ENCODE measurements at regions not wholly inside any gene's neighbourhood (a gene's known extent, or its start where the extent isn't known, plus 50 kb on each side); places are given as distances from the start of the nearest gene placed in this dataset.

DNA sequence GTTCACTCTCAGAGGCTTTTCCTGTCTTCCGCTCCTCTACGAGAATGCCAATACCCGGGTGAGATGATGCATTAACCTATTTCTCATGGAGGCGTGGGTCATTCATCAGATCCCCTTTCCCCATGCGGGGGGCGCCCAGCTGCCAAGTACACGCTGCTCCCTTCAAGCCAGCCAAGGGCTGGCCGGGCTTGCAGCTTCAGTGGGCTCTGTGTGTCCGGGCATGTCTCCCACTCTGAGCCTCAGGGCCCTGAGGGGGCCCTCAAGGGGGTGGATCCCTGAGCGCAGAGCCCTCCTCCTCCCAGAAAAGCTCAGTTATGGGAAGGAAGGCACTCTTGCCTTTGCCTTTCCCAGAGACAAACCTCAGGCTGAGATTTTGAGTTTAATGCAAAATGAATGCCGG lies 431.8 kb upstream of the MYT1L start:
- Histone ChIP-seq H3K4me3 (ENCODE audit: insufficient read depth in 1 of 2, low read depth in 1 of 2, low read length in 2 of 2) (no peak overlapping the region), H4K91ac (ENCODE audit: low read length) (no peak overlapping the region), H2BK15ac (ENCODE audit: low read depth, poor library complexity, severe bottlenecking) (no peak overlapping the region), H3K23ac (ENCODE audit: low read length in 2 of 2) (no peak overlapping the region), H2BK120ac (ENCODE audit: low read depth, low read length) (no peak overlapping the region), H3K4ac (ENCODE audit: low read depth in 1 of 2, low read length in 2 of 2) (no peak overlapping the region), H3K4me1 (ENCODE audit: control insufficient read depth, insufficient read depth, low read depth, low read length) (peaks cover 3% of the 10 kb centered on the region), H3K36me3 (ENCODE audit: control insufficient read depth in 1 of 2, insufficient read depth in 2 of 2, low read depth in 1 of 2, low read length in 2 of 2) (no peaks in the 10 kb centered on the region), H2BK12ac (ENCODE audit: low read length in 2 of 2) (no peak overlapping the region), H3K9ac (ENCODE audit: low read length) (no peak overlapping the region), H2AK5ac (ENCODE audit: low read length, severe bottlenecking) (no peak overlapping the region), H3K27me3 (ENCODE audit: control insufficient read depth in 1 of 2, insufficient read depth in 1 of 2, low read length in 2 of 2) (no peaks in the 10 kb centered on the region), H3K9me3 (ENCODE audit: control insufficient read depth, low read length) (no peaks in the 10 kb centered on the region), H3K4me2 (ENCODE audit: low read length, poor library complexity, severe bottlenecking) (no peak overlapping the region), H3K18ac (ENCODE audit: low read depth in 1 of 2, low read length in 2 of 2) (no peak overlapping the region), H3K14ac (ENCODE audit: low read length in 2 of 2) (no peak overlapping the region), H3K79me1 (replicated peaks; ENCODE audit: low read length, poor library complexity, severe bottlenecking) (no peaks in the 10 kb centered on the region), H2AFZ (ENCODE audit: low read depth, low read length) (no peak overlapping the region), H2BK5ac (ENCODE audit: low read depth, low read length, poor library complexity, severe bottlenecking) (no peak overlapping the region), H3K27ac (ENCODE audit: low read length, poor library complexity, severe bottlenecking) (no peak overlapping the region), H4K8ac (ENCODE audit: low read length) (no peak overlapping the region)
- WGBS = 80% methylated on average over 11 of the region's 11 CpGs
- DNase-seq = no peak

DNA sequence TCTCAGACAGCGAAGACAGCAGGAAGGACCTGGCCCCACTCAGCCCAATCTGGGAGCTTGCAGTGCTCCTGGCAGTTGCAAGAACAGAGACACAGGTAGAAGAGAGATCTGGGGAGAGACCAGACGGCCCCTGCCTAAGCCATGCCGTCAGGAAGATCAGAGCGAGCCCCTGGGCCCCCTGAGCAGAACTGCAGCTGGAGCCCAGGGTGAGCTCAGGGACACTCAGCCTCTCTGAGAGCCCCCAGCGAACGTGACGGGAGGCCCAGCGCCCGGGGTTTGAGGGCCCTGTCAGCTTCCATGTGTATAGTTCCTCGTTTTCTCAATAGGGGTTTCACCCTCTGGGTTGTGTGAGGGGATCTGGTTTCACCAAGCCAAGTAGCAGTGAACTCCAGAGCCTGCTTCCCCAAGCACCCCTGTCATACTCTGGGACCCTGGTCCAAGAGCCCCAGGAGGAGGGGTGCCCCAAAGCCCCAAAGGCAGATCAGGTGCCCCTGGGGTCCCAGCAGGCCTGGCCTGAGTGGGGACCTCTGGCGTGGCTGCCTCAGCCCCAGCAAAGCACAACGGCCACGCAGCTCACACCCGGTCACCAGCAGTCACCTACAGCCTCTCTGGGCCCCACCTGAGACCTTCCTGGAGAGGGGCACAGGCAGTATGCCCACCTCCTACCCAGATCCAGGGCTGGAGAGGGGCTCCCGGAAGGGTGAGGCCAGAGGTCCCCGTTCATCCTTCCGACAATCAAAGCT lies 431.3 kb upstream of the MYT1L start:
- no peak overlapping the region for H3K9ac ChIP-seq (ENCODE audit: low read length)
- peaks cover 3% of the 10 kb centered on the region for H3K4me1 ChIP-seq (ENCODE audit: control insufficient read depth, insufficient read depth, low read depth, low read length)
- H2AK5ac ChIP-seq (ENCODE audit: low read length, severe bottlenecking) = no peak overlapping the region
- no peak overlapping the region for H2BK15ac ChIP-seq (ENCODE audit: low read depth, poor library complexity, severe bottlenecking)
- no peak overlapping the region for H2BK12ac ChIP-seq (ENCODE audit: low read length in 2 of 2)
- no peak overlapping the region for H2BK120ac ChIP-seq (ENCODE audit: low read depth, low read length)
- no peak overlapping the region for H4K8ac ChIP-seq (ENCODE audit: low read length)
- H3K4me2 ChIP-seq (ENCODE audit: low read length, poor library complexity, severe bottlenecking) = no peak overlapping the region
- no peaks in the 10 kb centered on the region for H3K79me1 ChIP-seq (replicated peaks; ENCODE audit: low read length, poor library complexity, severe bottlenecking)
- DNase-seq = no peak
- H3K4me3 ChIP-seq (ENCODE audit: insufficient read depth in 1 of 2, low read depth in 1 of 2, low read length in 2 of 2) = peak overlapping the region in 1 of 2 experiments; percentile 29
- WGBS = 77% methylated on average over 15 of the region's 17 CpGs
- no peak overlapping the region for H2BK5ac ChIP-seq (ENCODE audit: low read depth, low read length, poor library complexity, severe bottlenecking)
- H3K23ac ChIP-seq (ENCODE audit: low read length in 2 of 2) = no peak overlapping the region
- no peaks in the 10 kb centered on the region for H3K27me3 ChIP-seq (ENCODE audit: control insufficient read depth in 1 of 2, insufficient read depth in 1 of 2, low read length in 2 of 2)
- no peak overlapping the region for H2AFZ ChIP-seq (ENCODE audit: low read depth, low read length)
- no peak overlapping the region for H3K18ac ChIP-seq (ENCODE audit: low read depth in 1 of 2, low read length in 2 of 2)
- H3K14ac ChIP-seq (ENCODE audit: low read length in 2 of 2) = no peak overlapping the region
- H4K91ac ChIP-seq (ENCODE audit: low read length) = no peak overlapping the region
- H3K4ac ChIP-seq (ENCODE audit: low read depth in 1 of 2, low read length in 2 of 2) = no peak overlapping the region
- H3K27ac ChIP-seq (ENCODE audit: low read length, poor library complexity, severe bottlenecking) = no peak overlapping the region
- H3K36me3 ChIP-seq (ENCODE audit: control insufficient read depth in 1 of 2, insufficient read depth in 2 of 2, low read depth in 1 of 2, low read length in 2 of 2) = no peaks in the 10 kb centered on the region
- H3K9me3 ChIP-seq (ENCODE audit: control insufficient read depth, low read length) = no peaks in the 10 kb centered on the region

DNA sequence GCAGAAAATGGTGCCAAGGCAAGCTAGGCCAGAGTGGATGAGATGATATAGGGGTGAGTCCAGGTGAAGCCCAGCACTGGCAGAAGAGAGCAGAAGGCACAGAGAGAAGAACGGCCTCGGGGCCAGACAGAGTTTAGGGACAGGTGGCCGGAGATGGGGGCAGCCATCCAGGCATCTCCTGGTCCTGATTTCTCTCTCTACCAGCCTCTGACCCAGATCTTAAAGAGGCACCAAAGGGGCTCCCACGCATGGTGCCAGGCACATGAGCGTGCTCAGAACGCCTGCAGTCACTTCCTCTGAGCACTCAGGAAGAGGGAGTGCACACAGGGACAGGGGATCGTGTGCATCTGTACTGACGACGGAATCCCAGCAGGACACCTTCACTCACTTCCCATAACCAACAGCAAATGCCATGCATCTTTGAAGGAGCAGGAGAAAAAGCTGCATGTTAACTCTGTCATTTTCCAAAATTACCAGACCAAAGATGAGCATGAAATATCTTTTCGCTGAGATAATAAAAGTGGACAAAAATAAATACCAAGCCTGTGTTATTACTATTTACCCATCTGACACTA lies 427.8 kb upstream of the MYT1L start:
- Histone ChIP-seq H2AFZ (ENCODE audit: low read depth, low read length) (no peak overlapping the region), H3K4ac (ENCODE audit: low read depth in 1 of 2, low read length in 2 of 2) (no peak overlapping the region), H2BK5ac (ENCODE audit: low read depth, low read length, poor library complexity, severe bottlenecking) (no peak overlapping the region), H3K27me3 (ENCODE audit: control insufficient read depth in 1 of 2, insufficient read depth in 1 of 2, low read length in 2 of 2) (no peaks in the 10 kb centered on the region), H3K9me3 (ENCODE audit: control insufficient read depth, low read length) (peaks cover 3% of the 10 kb centered on the region), H3K79me1 (replicated peaks; ENCODE audit: low read length, poor library complexity, severe bottlenecking) (no peaks in the 10 kb centered on the region), H4K91ac (ENCODE audit: low read length) (no peak overlapping the region), H3K14ac (ENCODE audit: low read length in 2 of 2) (no peak overlapping the region), H3K18ac (ENCODE audit: low read depth in 1 of 2, low read length in 2 of 2) (no peak overlapping the region), H4K8ac (ENCODE audit: low read length) (no peak overlapping the region), H2BK12ac (ENCODE audit: low read length in 2 of 2) (no peak overlapping the region), H3K4me1 (ENCODE audit: control insufficient read depth, insufficient read depth, low read depth, low read length) (peaks cover 3% of the 10 kb centered on the region), H3K9ac (ENCODE audit: low read length) (no peak overlapping the region), H3K4me3 (ENCODE audit: insufficient read depth in 1 of 2, low read depth in 1 of 2, low read length in 2 of 2) (no peak overlapping the region), H3K27ac (ENCODE audit: low read length, poor library complexity, severe bottlenecking) (no peak overlapping the region), H3K4me2 (ENCODE audit: low read length, poor library complexity, severe bottlenecking) (no peak overlapping the region), H3K23ac (ENCODE audit: low read length in 2 of 2) (no peak overlapping the region), H2BK120ac (ENCODE audit: low read depth, low read length) (no peak overlapping the region), H2AK5ac (ENCODE audit: low read length, severe bottlenecking) (no peak overlapping the region), H2BK15ac (ENCODE audit: low read depth, poor library complexity, severe bottlenecking) (no peak overlapping the region), H3K36me3 (ENCODE audit: control insufficient read depth in 1 of 2, insufficient read depth in 2 of 2, low read depth in 1 of 2, low read length in 2 of 2) (no peaks in the 10 kb centered on the region)
- no peak for DNase-seq
- 80% methylated on average over 10 of the region's 10 CpGs for WGBS

GRCh38 chr2:2757764-2758163 lies 426.7 kb upstream of the MYT1L start:
- H2BK120ac ChIP-seq (ENCODE audit: low read depth, low read length) = no peak overlapping the region
- WGBS = 51% methylated on average over 3 of the region's 3 CpGs
- no peak overlapping the region for H3K9ac ChIP-seq (ENCODE audit: low read length)
- no peak overlapping the region for H3K23ac ChIP-seq (ENCODE audit: low read length in 2 of 2)
- no peaks in the 10 kb centered on the region for H3K36me3 ChIP-seq (ENCODE audit: control insufficient read depth in 1 of 2, insufficient read depth in 2 of 2, low read depth in 1 of 2, low read length in 2 of 2)
- no peak overlapping the region for H3K4me3 ChIP-seq (ENCODE audit: insufficient read depth in 1 of 2, low read depth in 1 of 2, low read length in 2 of 2)
- no peak overlapping the region for H2BK12ac ChIP-seq (ENCODE audit: low read length in 2 of 2)
- H3K4me1 ChIP-seq (ENCODE audit: control insufficient read depth, insufficient read depth, low read depth, low read length) = no peaks in the 10 kb centered on the region
- no peaks in the 10 kb centered on the region for H3K79me1 ChIP-seq (replicated peaks; ENCODE audit: low read length, poor library complexity, severe bottlenecking)
- no peak overlapping the region for H4K8ac ChIP-seq (ENCODE audit: low read length)
- no peak overlapping the region for H4K91ac ChIP-seq (ENCODE audit: low read length)
- H3K27ac ChIP-seq (ENCODE audit: low read length, poor library complexity, severe bottlenecking) = no peak overlapping the region
- H2BK15ac ChIP-seq (ENCODE audit: low read depth, poor library complexity, severe bottlenecking) = no peak overlapping the region
- no peaks in the 10 kb centered on the region for H3K27me3 ChIP-seq (ENCODE audit: control insufficient read depth in 1 of 2, insufficient read depth in 1 of 2, low read length in 2 of 2)
- no peak overlapping the region for H3K4me2 ChIP-seq (ENCODE audit: low read length, poor library complexity, severe bottlenecking)
- DNase-seq = no peak
- no peak overlapping the region for H2AFZ ChIP-seq (ENCODE audit: low read depth, low read length)
- H3K9me3 ChIP-seq (ENCODE audit: control insufficient read depth, low read length) = peaks cover 10% of the 10 kb centered on the region
- no peak overlapping the region for H3K4ac ChIP-seq (ENCODE audit: low read depth in 1 of 2, low read length in 2 of 2)
- no peak overlapping the region for H2AK5ac ChIP-seq (ENCODE audit: low read length, severe bottlenecking)
- H3K14ac ChIP-seq (ENCODE audit: low read length in 2 of 2) = no peak overlapping the region
- H3K18ac ChIP-seq (ENCODE audit: low read depth in 1 of 2, low read length in 2 of 2) = no peak overlapping the region
- H2BK5ac ChIP-seq (ENCODE audit: low read depth, low read length, poor library complexity, severe bottlenecking) = no peak overlapping the region

All from mesenchymal stem cell (in vitro differentiated cells and primary cell).